ENCODE measurements at regions not wholly inside any gene's neighbourhood (a gene's known extent, or its start where the extent isn't known, plus 50 kb on each side); places are given as distances from the start of the nearest gene placed in this dataset.

DNA sequence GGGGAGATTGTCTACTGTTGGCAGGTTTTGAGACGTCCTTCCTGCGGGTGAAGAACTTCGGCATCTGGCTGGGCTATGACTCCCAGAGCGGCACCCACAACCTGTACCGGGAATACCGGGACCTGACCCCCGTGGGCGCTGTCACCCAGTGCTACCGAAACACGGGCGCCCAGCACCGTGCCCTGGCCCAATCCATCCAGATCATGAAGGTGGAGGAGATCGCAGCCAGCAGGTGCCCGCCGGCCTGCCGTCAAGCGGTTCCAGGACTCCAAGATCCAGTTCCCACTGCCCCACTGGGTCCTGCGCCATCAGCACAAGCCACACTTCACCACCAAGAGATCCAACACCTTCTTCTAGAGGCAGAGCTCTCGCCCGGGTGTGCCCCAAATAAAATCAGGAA is 194.9 kb upstream of the EPHA6 start:
- H3K4me2 ChIP-seq (ENCODE audit: low read depth, low read length) = no peak overlapping the region
- no peak overlapping the region for H3K4me3 ChIP-seq (ENCODE audit: low read length)
- TF ChIP-seq, protein P1, sequence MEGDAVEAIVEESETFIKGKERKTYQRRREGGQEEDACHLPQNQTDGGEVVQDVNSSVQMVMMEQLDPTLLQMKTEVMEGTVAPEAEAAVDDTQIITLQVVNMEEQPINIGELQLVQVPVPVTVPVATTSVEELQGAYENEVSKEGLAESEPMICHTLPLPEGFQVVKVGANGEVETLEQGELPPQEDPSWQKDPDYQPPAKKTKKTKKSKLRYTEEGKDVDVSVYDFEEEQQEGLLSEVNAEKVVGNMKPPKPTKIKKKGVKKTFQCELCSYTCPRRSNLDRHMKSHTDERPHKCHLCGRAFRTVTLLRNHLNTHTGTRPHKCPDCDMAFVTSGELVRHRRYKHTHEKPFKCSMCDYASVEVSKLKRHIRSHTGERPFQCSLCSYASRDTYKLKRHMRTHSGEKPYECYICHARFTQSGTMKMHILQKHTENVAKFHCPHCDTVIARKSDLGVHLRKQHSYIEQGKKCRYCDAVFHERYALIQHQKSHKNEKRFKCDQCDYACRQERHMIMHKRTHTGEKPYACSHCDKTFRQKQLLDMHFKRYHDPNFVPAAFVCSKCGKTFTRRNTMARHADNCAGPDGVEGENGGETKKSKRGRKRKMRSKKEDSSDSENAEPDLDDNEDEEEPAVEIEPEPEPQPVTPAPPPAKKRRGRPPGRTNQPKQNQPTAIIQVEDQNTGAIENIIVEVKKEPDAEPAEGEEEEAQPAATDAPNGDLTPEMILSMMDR (IDR thresholded peaks at IDR 0.05; ENCODE audit: low read length) = no peak
- TF ChIP-seq EZH2 (optimal IDR thresholded peaks at IDR 0.05; ENCODE audit: low read depth, low read length) (no peak), EZH2phosphoT487 (IDR thresholded peaks at IDR 0.05; ENCODE audit: low read length) (no peak)
- H2AFZ ChIP-seq (ENCODE audit: low read length) = no peak overlapping the region
- DNase-seq = no peak
- H4K20me1 ChIP-seq (ENCODE audit: insufficient read depth, low read length) = no peaks in the 10 kb centered on the region
- no peaks in the 10 kb centered on the region for H3K9me2 ChIP-seq (replicated peaks; ENCODE audit: insufficient read depth, low read length)
- H3K9ac ChIP-seq (ENCODE audit: low read length) = no peak overlapping the region
- no peak overlapping the region for H3K27ac ChIP-seq (ENCODE audit: low read length)
- no peaks in the 10 kb centered on the region for H3K27me3 ChIP-seq (replicated peaks; ENCODE audit: insufficient read depth, low read length)
- H3K4me1 ChIP-seq (ENCODE audit: low read length) = no peaks in the 10 kb centered on the region
- no peaks in the 10 kb centered on the region for H3K9me3 ChIP-seq (replicated peaks; ENCODE audit: insufficient read depth, low read length)
- H3K36me3 ChIP-seq (replicated peaks; ENCODE audit: insufficient read depth, low read length) = no peaks in the 10 kb centered on the region
- H3F3A ChIP-seq (ENCODE audit: insufficient read depth, low read length) = no peaks in the 10 kb centered on the region
- H3K79me2 ChIP-seq (ENCODE audit: low read length) = no peaks in the 10 kb centered on the region

DNA sequence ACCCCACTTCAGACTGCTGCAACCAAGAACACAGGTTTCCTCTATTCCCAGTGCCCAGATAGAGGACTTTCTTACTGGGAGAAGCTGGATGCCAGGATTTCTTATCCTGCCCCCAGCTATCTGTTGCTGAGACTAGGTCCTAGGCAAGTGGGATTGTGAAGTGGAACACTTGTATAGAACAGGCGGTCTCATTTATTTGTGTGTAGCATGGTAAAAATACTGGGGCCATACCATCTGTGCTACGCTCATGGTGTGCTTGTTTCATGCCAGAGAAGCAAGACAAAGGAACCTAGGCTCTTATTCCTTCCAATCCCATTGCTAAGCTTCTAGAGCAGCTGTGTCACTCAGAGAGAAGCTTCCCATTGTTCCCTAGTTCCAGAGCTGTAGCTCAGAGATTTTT is 191.5 kb upstream of the EPHA6 start:
- Histone ChIP-seq H3K27ac (ENCODE audit: low read length) (no peak overlapping the region), H3K9me3 (replicated peaks; ENCODE audit: insufficient read depth, low read length) (no peaks in the 10 kb centered on the region), H3K79me2 (ENCODE audit: low read length) (no peaks in the 10 kb centered on the region), H4K20me1 (ENCODE audit: insufficient read depth, low read length) (no peaks in the 10 kb centered on the region), H3K4me3 (ENCODE audit: low read length) (no peak overlapping the region), H3K4me1 (ENCODE audit: low read length) (no peaks in the 10 kb centered on the region), H3K9me2 (replicated peaks; ENCODE audit: insufficient read depth, low read length) (no peaks in the 10 kb centered on the region), H3K27me3 (replicated peaks; ENCODE audit: insufficient read depth, low read length) (no peaks in the 10 kb centered on the region), H3K36me3 (replicated peaks; ENCODE audit: insufficient read depth, low read length) (no peaks in the 10 kb centered on the region), H3F3A (ENCODE audit: insufficient read depth, low read length) (no peaks in the 10 kb centered on the region), H3K4me2 (ENCODE audit: low read depth, low read length) (no peak overlapping the region), H3K9ac (ENCODE audit: low read length) (no peak overlapping the region), H2AFZ (ENCODE audit: low read length) (no peak overlapping the region)
- no peak for TF ChIP-seq EZH2phosphoT487 (IDR thresholded peaks at IDR 0.05; ENCODE audit: low read length)
- no peak for TF ChIP-seq EZH2 (optimal IDR thresholded peaks at IDR 0.05; ENCODE audit: low read depth, low read length)
- TF ChIP-seq, protein P1 (IDR thresholded peaks at IDR 0.05; ENCODE audit: low read length) = no peak
- no peak for DNase-seq

DNA sequence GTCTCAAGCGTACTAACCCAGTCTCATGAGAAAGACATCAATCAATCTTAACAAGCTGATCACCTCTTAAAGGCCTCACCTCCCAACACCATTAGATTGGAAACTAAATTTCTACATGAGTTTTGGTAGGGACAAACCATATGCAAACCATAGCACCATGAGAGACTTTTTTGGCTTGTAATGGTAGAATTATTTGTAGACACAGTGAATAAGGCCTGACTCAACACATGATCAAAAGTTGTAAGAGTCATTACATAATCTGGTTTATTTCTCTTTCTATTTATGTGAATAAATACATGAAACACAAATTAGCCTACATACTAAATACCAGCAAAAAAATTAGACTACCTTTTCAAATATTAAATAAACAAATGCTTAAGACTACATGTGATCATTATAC is 183.3 kb upstream of the EPHA6 start:
- Histone ChIP-seq H3K27ac (ENCODE audit: low read length) (no peak overlapping the region), H3K4me3 (ENCODE audit: low read length) (no peak overlapping the region), H3K9ac (ENCODE audit: low read length) (no peak overlapping the region), H3K9me3 (replicated peaks; ENCODE audit: insufficient read depth, low read length) (no peaks in the 10 kb centered on the region), H3K27me3 (replicated peaks; ENCODE audit: insufficient read depth, low read length) (no peaks in the 10 kb centered on the region), H4K20me1 (ENCODE audit: insufficient read depth, low read length) (no peaks in the 10 kb centered on the region), H3F3A (ENCODE audit: insufficient read depth, low read length) (no peaks in the 10 kb centered on the region), H2AFZ (ENCODE audit: low read length) (no peak overlapping the region), H3K36me3 (replicated peaks; ENCODE audit: insufficient read depth, low read length) (no peaks in the 10 kb centered on the region), H3K79me2 (ENCODE audit: low read length) (no peaks in the 10 kb centered on the region), H3K4me1 (ENCODE audit: low read length) (no peaks in the 10 kb centered on the region), H3K9me2 (replicated peaks; ENCODE audit: insufficient read depth, low read length) (no peaks in the 10 kb centered on the region), H3K4me2 (ENCODE audit: low read depth, low read length) (no peak overlapping the region)
- DNase-seq = no peak
- TF ChIP-seq EZH2phosphoT487 (IDR thresholded peaks at IDR 0.05; ENCODE audit: low read length) = no peak
- TF ChIP-seq EZH2 (optimal IDR thresholded peaks at IDR 0.05; ENCODE audit: low read depth, low read length) = no peak
- TF ChIP-seq, protein P1 (IDR thresholded peaks at IDR 0.05; ENCODE audit: low read length) = no peak

Measured in MM.1S (cell line).